ENCODE measurements at regions not wholly inside any gene's neighbourhood (a gene's known extent, or its start where the extent isn't known, plus 50 kb on each side); places are given as distances from the start of the nearest gene placed in this dataset.

- TF ChIP-seq CTCF (IDR thresholded peaks at IDR 0.05; ENCODE audit: insufficient read depth, low read depth, low read length, missing control alignments): no peak
- H3K4me3 ChIP-seq (ENCODE audit: low read length): no peak overlapping the region
- DNase-seq (ENCODE audit: low read depth): no peak
Measured at GRCh38 chr12:124194264-124194892, 100.5 kb upstream of the RFLNA start.

- no peak for TF ChIP-seq CTCF (IDR thresholded peaks at IDR 0.05; ENCODE audit: insufficient read depth, low read depth, low read length, missing control alignments)
- no peak for DNase-seq (ENCODE audit: low read depth)
- no peak overlapping the region for H3K4me3 ChIP-seq (ENCODE audit: low read length)
Measured at GRCh38 chr12:124194893-124195566, 99.9 kb upstream of the RFLNA start.

GRCh38 chr12:124195567-124195942, 99.3 kb upstream of the RFLNA start:
- no peak for DNase-seq (ENCODE audit: low read depth)
- no peak overlapping the region for H3K4me3 ChIP-seq (ENCODE audit: low read length)
- TF ChIP-seq CTCF (IDR thresholded peaks at IDR 0.05; ENCODE audit: insufficient read depth, low read depth, low read length, missing control alignments): no peak

- TF ChIP-seq CTCF (IDR thresholded peaks at IDR 0.05; ENCODE audit: insufficient read depth, low read depth, low read length, missing control alignments): no peak
- no peak overlapping the region for H3K4me3 ChIP-seq (ENCODE audit: low read length)
Measured at GRCh38 chr12:124196236-124196635, 98.7 kb upstream of the RFLNA start.

GRCh38 chr12:124201248-124201647, 93.6 kb upstream of the RFLNA start:
- no peak overlapping the region for H3K4me3 ChIP-seq (ENCODE audit: low read length)
- TF ChIP-seq CTCF (IDR thresholded peaks at IDR 0.05; ENCODE audit: insufficient read depth, low read depth, low read length, missing control alignments): no peak
- DNase-seq (ENCODE audit: low read depth): no peak

More at GRCh38 chr12:124196236-124196635, 98.7 kb upstream of the RFLNA start:
- no peak for DNase-seq (ENCODE audit: low read depth)

- DNase-seq (ENCODE audit: low read depth): no peak
- no peak for TF ChIP-seq CTCF (IDR thresholded peaks at IDR 0.05; ENCODE audit: insufficient read depth, low read depth, low read length, missing control alignments)
- no peak overlapping the region for H3K4me3 ChIP-seq (ENCODE audit: low read length)
Measured at GRCh38 chr12:124203176-124203575, 91.7 kb upstream of the RFLNA start.

- DNase-seq (ENCODE audit: low read depth): no peak
- no peak for TF ChIP-seq CTCF (IDR thresholded peaks at IDR 0.05; ENCODE audit: insufficient read depth, low read depth, low read length, missing control alignments)
Measured at GRCh38 chr12:124205405-124205804, 89.5 kb upstream of the RFLNA start.

More at GRCh38 chr12:124205405-124205804, 89.5 kb upstream of the RFLNA start:
- no peak overlapping the region for H3K4me3 ChIP-seq (ENCODE audit: low read length)
